Parathyroid adenoma (tissue), 2 donors: ENCODE measurements at regions not wholly inside any gene's neighbourhood (a gene's known extent, or its start where the extent isn't known, plus 50 kb on each side); places are given as distances from the start of the nearest gene placed in this dataset.

ENCODE experiments used
- H2AFZ ChIP-seq: fragments of 300-600 bp; sonication (generic); one replicate; pipeline ENCODE4 v1.7.0; 2017; ENCODE audit warnings: antibody characterized with exemption, mild to moderate bottlenecking
- H3K27ac ChIP-seq: fragments of 300-600 bp; sonication (generic); one replicate; pipeline ENCODE4 v1.7.0; 2017
- H3K27me3 ChIP-seq: fragments of 300-600 bp; sonication (generic); one replicate; pipeline ENCODE4 v1.7.0; 2017; ENCODE audit warnings: low read length; ENCODE audit not compliant: control insufficient read depth, insufficient read depth
- H3K36me3 ChIP-seq: fragments of 300-600 bp; sonication (generic); one replicate; pipeline ENCODE4 v1.7.0; 2017; ENCODE audit warnings: low read length; ENCODE audit not compliant: control insufficient read depth, insufficient read depth
- H3K4me1 ChIP-seq: fragments of 300-600 bp; sonication (generic); one replicate; pipeline ENCODE4 v1.7.0; 2017; ENCODE audit warnings: control low read depth
- H3K4me2 ChIP-seq: fragments of 300-600 bp; sonication (generic); one replicate; pipeline ENCODE4 v1.7.0; 2017; ENCODE audit warnings: low read length
- H3K4me3 ChIP-seq: fragments of 300-600 bp; sonication (generic); one replicate; pipeline ENCODE4 v1.7.0; 2017; ENCODE audit warnings: low read depth, low read length
- H3K79me2 ChIP-seq: fragments of 300-600 bp; sonication (generic); one replicate; pipeline ENCODE4 v1.7.0; 2017; ENCODE audit warnings: control low read depth
- H3K9ac ChIP-seq: fragments of 300-600 bp; sonication (generic); one replicate; pipeline ENCODE4 v1.7.0; 2017; ENCODE audit warnings: mild to moderate bottlenecking
- H3K9me3 ChIP-seq: fragments of 300-600 bp; sonication (generic); one replicate; pipeline ENCODE4 v1.7.0; 2017; ENCODE audit warnings: low read length; ENCODE audit not compliant: control insufficient read depth
- CTCF ChIP-seq: fragments of 300-600 bp; sonication (generic); IDR thresholded peaks from one replicate; pipeline ENCODE4 v1.7.0; 2017; ENCODE audit warnings: antibody characterized with exemption, mild to moderate bottlenecking
- donor health status: primary hyperparathyroidism.

GRCh38 chr5:7208938-7209337 lies 187.0 kb upstream of the ADCY2 start:
- Histone ChIP-seq H3K9ac (no peak overlapping the region), H3K4me2 (no peak overlapping the region), H2AFZ (no peak overlapping the region), H3K36me3 (no peaks in the 10 kb centered on the region), H3K27me3 (no peaks in the 10 kb centered on the region), H3K9me3 (no peaks in the 10 kb centered on the region), H3K27ac (no peak overlapping the region), H3K4me3 (no peak overlapping the region), H3K4me1 (no peaks in the 10 kb centered on the region), H3K79me2 (no peaks in the 10 kb centered on the region)
- TF ChIP-seq CTCF, result no peak

- Histone ChIP-seq H3K27ac (no peak overlapping the region), H3K9me3 (no peaks in the 10 kb centered on the region), H3K4me1 (no peaks in the 10 kb centered on the region), H3K9ac (no peak overlapping the region), H3K79me2 (no peaks in the 10 kb centered on the region), H3K36me3 (no peaks in the 10 kb centered on the region), H2AFZ (no peak overlapping the region), H3K27me3 (no peaks in the 10 kb centered on the region), H3K4me2 (no peak overlapping the region), H3K4me3 (no peak overlapping the region)
- no peak for TF ChIP-seq CTCF
Measured at GRCh38 chr5:7209658-7210057, 186.3 kb upstream of the ADCY2 start.

GRCh38 chr5:7210549-7210948 lies 185.4 kb upstream of the ADCY2 start:
- no peaks in the 10 kb centered on the region for H3K36me3 ChIP-seq
- no peaks in the 10 kb centered on the region for H3K9me3 ChIP-seq
- no peaks in the 10 kb centered on the region for H3K27me3 ChIP-seq
- no peak overlapping the region for H3K4me2 ChIP-seq
- H3K4me1 ChIP-seq, result no peaks in the 10 kb centered on the region
- H3K4me3 ChIP-seq, result no peak overlapping the region
- H2AFZ ChIP-seq, result no peak overlapping the region
- no peaks in the 10 kb centered on the region for H3K79me2 ChIP-seq
- no peak overlapping the region for H3K9ac ChIP-seq
- no peak for TF ChIP-seq CTCF
- no peak overlapping the region for H3K27ac ChIP-seq

GRCh38 chr5:7213525-7213924 lies 182.4 kb upstream of the ADCY2 start:
- no peak overlapping the region for H2AFZ ChIP-seq
- H3K27ac ChIP-seq, result no peak overlapping the region

More at GRCh38 chr5:7213525-7213924, 182.4 kb upstream of the ADCY2 start:
- Histone ChIP-seq H3K79me2 (no peaks in the 10 kb centered on the region), H3K4me3 (no peak overlapping the region), H3K4me2 (no peak overlapping the region), H3K9me3 (no peaks in the 10 kb centered on the region), H3K4me1 (no peaks in the 10 kb centered on the region), H3K27me3 (no peaks in the 10 kb centered on the region), H3K36me3 (no peaks in the 10 kb centered on the region), H3K9ac (no peak overlapping the region)
- no peak for TF ChIP-seq CTCF
